ENCODE measurements at regions not wholly inside any gene's neighbourhood (a gene's known extent, or its start where the extent isn't known, plus 50 kb on each side); places are given as distances from the start of the nearest gene placed in this dataset.
"Not testable (repeated sequence)": the region's sequence is repeated elsewhere in the genome, so short reads cannot be mapped to it uniquely, and the experiment has no call there.

DNA sequence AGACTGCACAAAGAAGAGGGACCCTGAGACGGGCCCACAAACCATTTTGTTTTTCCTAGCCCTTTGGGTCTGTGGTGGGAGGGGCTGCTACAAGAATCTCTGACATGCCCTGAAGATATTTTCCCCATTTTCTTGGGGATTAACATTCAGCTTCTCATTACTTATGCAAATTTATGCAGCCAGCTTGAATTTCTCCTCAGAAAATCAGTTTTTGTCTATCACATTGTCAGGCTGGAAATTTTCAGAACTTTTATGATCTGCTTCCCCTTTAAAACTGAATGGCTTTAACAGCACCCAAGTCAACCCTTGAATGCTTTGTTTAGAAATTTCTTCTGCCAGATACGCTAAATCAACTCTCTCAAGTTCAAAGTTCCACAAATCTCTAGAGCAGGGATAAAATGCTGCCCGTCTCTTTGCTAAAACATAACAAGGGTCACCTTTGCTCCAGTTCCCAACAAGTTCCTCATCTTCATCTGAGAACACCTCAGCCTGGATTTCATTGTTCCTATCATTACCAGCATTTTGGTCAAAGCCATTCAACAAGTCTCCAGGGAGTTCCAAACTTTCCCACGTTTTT lies 560.0 kb upstream of the KCND2 start:
- no peak overlapping the region for H3K4me3 ChIP-seq (ENCODE audit: low read depth, low read length)
- TF ChIP-seq, protein P1, sequence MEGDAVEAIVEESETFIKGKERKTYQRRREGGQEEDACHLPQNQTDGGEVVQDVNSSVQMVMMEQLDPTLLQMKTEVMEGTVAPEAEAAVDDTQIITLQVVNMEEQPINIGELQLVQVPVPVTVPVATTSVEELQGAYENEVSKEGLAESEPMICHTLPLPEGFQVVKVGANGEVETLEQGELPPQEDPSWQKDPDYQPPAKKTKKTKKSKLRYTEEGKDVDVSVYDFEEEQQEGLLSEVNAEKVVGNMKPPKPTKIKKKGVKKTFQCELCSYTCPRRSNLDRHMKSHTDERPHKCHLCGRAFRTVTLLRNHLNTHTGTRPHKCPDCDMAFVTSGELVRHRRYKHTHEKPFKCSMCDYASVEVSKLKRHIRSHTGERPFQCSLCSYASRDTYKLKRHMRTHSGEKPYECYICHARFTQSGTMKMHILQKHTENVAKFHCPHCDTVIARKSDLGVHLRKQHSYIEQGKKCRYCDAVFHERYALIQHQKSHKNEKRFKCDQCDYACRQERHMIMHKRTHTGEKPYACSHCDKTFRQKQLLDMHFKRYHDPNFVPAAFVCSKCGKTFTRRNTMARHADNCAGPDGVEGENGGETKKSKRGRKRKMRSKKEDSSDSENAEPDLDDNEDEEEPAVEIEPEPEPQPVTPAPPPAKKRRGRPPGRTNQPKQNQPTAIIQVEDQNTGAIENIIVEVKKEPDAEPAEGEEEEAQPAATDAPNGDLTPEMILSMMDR (IDR thresholded peaks at IDR 0.05; ENCODE audit: low read depth, low read length): no peak

DNA sequence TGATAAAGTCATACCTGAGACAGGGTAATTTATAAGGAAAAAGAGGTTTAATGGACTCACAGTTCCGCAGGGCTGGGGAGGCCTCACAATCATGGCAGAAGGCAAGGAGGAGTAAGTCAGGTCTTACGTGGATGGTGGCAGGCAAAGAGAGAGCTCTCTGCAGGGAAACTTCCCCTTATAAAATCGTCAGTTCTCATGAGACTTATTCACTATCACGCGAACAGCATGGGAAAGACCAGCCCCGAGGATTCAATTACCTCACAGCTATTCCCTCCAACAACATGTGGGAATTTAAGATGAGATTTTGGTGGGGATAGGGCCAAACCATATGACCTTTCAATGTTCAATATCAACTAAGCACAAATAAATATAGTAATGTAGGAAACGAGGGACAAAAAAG lies 559.4 kb upstream of the KCND2 start:
- H3K4me3 ChIP-seq (ENCODE audit: low read depth, low read length): no peak overlapping the region
- TF ChIP-seq, protein P1 (IDR thresholded peaks at IDR 0.05; ENCODE audit: low read depth, low read length): no peak

DNA sequence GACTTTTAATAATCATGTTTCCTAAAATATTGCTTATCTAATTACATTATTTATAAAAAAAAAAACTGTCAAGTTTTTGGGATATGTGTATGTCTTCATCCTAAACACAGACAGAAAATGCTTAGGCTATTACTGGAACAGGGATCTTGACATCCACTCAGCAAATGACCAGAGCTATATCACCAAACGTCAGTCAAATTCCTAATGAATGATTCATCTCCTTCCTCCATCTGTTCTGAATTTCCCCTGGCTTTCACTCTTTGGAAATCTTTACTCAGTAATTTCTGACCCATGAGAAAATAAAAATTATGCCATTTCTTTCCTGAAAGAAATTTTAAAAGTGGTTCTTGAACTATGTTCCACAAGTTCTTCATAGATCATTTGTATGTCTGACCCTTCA lies 552.4 kb upstream of the KCND2 start:
- TF ChIP-seq, protein P1 (IDR thresholded peaks at IDR 0.05; ENCODE audit: low read depth, low read length): no peak

GRCh38 chr7:119724041-119724792 lies 548.8 kb upstream of the KCND2 start:
- TF ChIP-seq, protein P1 (IDR thresholded peaks at IDR 0.05; ENCODE audit: low read depth, low read length): no peak

More for the DNA sequence above, 552.4 kb upstream of the KCND2 start:
- H3K4me3 ChIP-seq (ENCODE audit: low read depth, low read length): no peak overlapping the region

GRCh38 chr7:119733127-119733879 lies 539.7 kb upstream of the KCND2 start:
- TF ChIP-seq, protein P1 (IDR thresholded peaks at IDR 0.05; ENCODE audit: low read depth, low read length): no peak
- H3K4me3 ChIP-seq (ENCODE audit: low read depth, low read length): no peak overlapping the region

More at GRCh38 chr7:119724041-119724792, 548.8 kb upstream of the KCND2 start:
- H3K4me3 ChIP-seq (ENCODE audit: low read depth, low read length): no peak overlapping the region

- TF ChIP-seq, protein P1 (IDR thresholded peaks at IDR 0.05; ENCODE audit: low read depth, low read length): no peak
- no peak overlapping the region for H3K4me3 ChIP-seq (ENCODE audit: low read depth, low read length)
Measured at GRCh38 chr7:119737390-119737789, 535.6 kb upstream of the KCND2 start.

DNA sequence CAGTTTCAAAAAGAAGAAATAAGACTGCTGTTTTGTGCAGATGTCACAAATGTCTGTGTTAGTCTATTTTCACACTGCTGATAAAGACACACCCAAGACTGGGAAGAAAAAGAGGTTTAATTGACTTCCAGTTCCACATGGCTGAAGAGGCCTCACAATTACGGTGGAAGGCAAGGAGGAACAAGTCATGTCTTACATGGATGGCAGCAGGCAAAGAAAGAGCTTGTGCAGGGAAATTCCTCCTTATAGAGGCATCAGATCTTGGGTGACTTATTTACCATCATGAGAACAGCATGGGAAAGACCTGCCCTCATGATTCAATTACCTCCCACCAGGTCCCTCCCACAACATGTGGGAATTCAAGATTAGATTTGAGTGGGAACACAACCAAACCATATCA lies 527.7 kb upstream of the KCND2 start:
- H3K4me3 ChIP-seq (ENCODE audit: low read depth, low read length): not testable (repeated sequence)
